ENCODE measurements at regions not wholly inside any gene's neighbourhood (a gene's known extent, or its start where the extent isn't known, plus 50 kb on each side); places are given as distances from the start of the nearest gene placed in this dataset.

- TF ChIP-seq CTCF (conservative IDR thresholded peaks at IDR 0.05; ENCODE audit: low read depth in 2 of 2), result no peak
- TF ChIP-seq ZNF331 (CRISPR knock-in tag; IDR thresholded peaks at IDR 0.05; ENCODE audit: low read depth), result no peak
- TF ChIP-seq EZH2 (IDR thresholded peaks at IDR 0.05; ENCODE audit: low read depth, unreplicated experiment), result no peak
- no peak for TF ChIP-seq JUNB (IDR thresholded peaks at IDR 0.05; ENCODE audit: unreplicated experiment)
- no peak for TF ChIP-seq POLR2AphosphoS5 (IDR thresholded peaks at IDR 0.05; ENCODE audit: low read depth)
Measured at GRCh38 chr1:116460261-116460660, 87.2 kb downstream of the ATP1A1 start.

Measured in GM23338 (cell line).